ENCODE measurements at regions not wholly inside any gene's neighbourhood (a gene's known extent, or its start where the extent isn't known, plus 50 kb on each side); places are given as distances from the start of the nearest gene placed in this dataset.

- no peak for TF ChIP-seq CTCF (IDR thresholded peaks at IDR 0.05)
- ATAC-seq, result no peak
- H3K4me1 ChIP-seq, result no peaks in the 10 kb centered on the region
- H3K36me3 ChIP-seq, result no peaks in the 10 kb centered on the region
- H3K9me3 ChIP-seq, result no peaks in the 10 kb centered on the region
- H3K27me3 ChIP-seq, result peaks cover 0 to 22% of the 10 kb centered on the region in 2 donors
- no peak overlapping the region for H3K27ac ChIP-seq
- no peak overlapping the region for H3K4me3 ChIP-seq
- no peak for DNase-seq
- intact Hi-C loops (cut with DNase I), result no loop called here
These were observed 148.2 kb upstream of the MLN start for GRCh38 chr6:33952016-33952415.

- no peak overlapping the region for H3K4me3 ChIP-seq
- DNase-seq (no peak), ATAC-seq (no peak)
- peaks cover 0 to 22% of the 10 kb centered on the region in 2 donors for H3K27me3 ChIP-seq
- no peak overlapping the region for H3K27ac ChIP-seq
- no peaks in the 10 kb centered on the region for H3K36me3 ChIP-seq
- no peak for TF ChIP-seq CTCF (IDR thresholded peaks at IDR 0.05)
- no peaks in the 10 kb centered on the region for H3K9me3 ChIP-seq
- H3K4me1 ChIP-seq, result no peaks in the 10 kb centered on the region
- intact Hi-C loops (cut with DNase I), result no loop called here
These were observed 147.4 kb upstream of the MLN start for GRCh38 chr6:33950891-33951889.

- intact Hi-C loops (cut with DNase I), result no loop called here
- H3K27ac ChIP-seq, result no peak overlapping the region
- H3K27me3 ChIP-seq, result peaks cover 0 to 22% of the 10 kb centered on the region in 2 donors
These were observed 146.7 kb upstream of the MLN start for GRCh38 chr6:33950472-33950881.

GRCh38 chr6:33949877-33950435 lies 146.2 kb upstream of the MLN start:
- Histone ChIP-seq H3K9me3 (no peaks in the 10 kb centered on the region), H3K4me1 (no peaks in the 10 kb centered on the region), H3K36me3 (no peaks in the 10 kb centered on the region), H3K27me3 (peaks cover 0 to 23% of the 10 kb centered on the region in 2 donors), H3K27ac (no peak overlapping the region), H3K4me3 (no peak overlapping the region)
- ATAC-seq (no peak), DNase-seq (no peak)
- no peak for TF ChIP-seq CTCF (IDR thresholded peaks at IDR 0.05)
- intact Hi-C loops (cut with DNase I), result no loop called here

More at GRCh38 chr6:33950472-33950881, 146.7 kb upstream of the MLN start:
- no peak overlapping the region for H3K4me3 ChIP-seq
- no peak for DNase-seq
- H3K36me3 ChIP-seq, result no peaks in the 10 kb centered on the region
- ATAC-seq, result no peak
- H3K9me3 ChIP-seq, result no peaks in the 10 kb centered on the region
- TF ChIP-seq CTCF (IDR thresholded peaks at IDR 0.05), result no peak
- H3K4me1 ChIP-seq, result no peaks in the 10 kb centered on the region

GRCh38 chr6:33949111-33949510 lies 145.3 kb upstream of the MLN start:
- H3K27ac ChIP-seq, result no peak overlapping the region
- no peak for ATAC-seq
- H3K9me3 ChIP-seq, result no peaks in the 10 kb centered on the region
- TF ChIP-seq CTCF (IDR thresholded peaks at IDR 0.05), result no peak
- intact Hi-C loops (cut with DNase I), result no loop called here
- H3K4me3 ChIP-seq, result no peak overlapping the region
- H3K4me1 ChIP-seq, result no peaks in the 10 kb centered on the region
- no peak for DNase-seq
- H3K36me3 ChIP-seq, result no peaks in the 10 kb centered on the region
- peaks cover 0 to 27% of the 10 kb centered on the region in 2 donors for H3K27me3 ChIP-seq

All from left lung (tissue), 4 donors.